ENCODE measurements at regions not wholly inside any gene's neighbourhood (a gene's known extent, or its start where the extent isn't known, plus 50 kb on each side); places are given as distances from the start of the nearest gene placed in this dataset.

GRCh38 chr13:111429064-111429558 lies 108.7 kb downstream of the TEX29 start:
- Histone ChIP-seq H3K4me3 (no peak overlapping the region), H3K36me3 (no peaks in the 10 kb centered on the region), H3K27me3 (peaks cover 0 to 51% (median 0%) of the 10 kb centered on the region in 4 donors), H3K9me3 (no peaks in the 10 kb centered on the region), H3K27ac (replicated peaks in 1 of 4) (no peak overlapping the region), H3K4me1 (peaks cover 0 to 3% (median 0%) of the 10 kb centered on the region in 4 donors)
- intact Hi-C loops (cut with DNase I), result no loop called here
- no peak for DNase-seq (ENCODE audit: extremely low spot score)
- 29% methylated on average over 12 of the region's 12 CpGs for WGBS
- TF ChIP-seq POLR2AphosphoS5 (IDR thresholded peaks at IDR 0.05), result no peak
- TF ChIP-seq CTCF (IDR thresholded peaks at IDR 0.05), result peak in 2 of 3 experiments; percentile 28 to 50
- TF ChIP-seq EP300 (IDR thresholded peaks at IDR 0.05), result no peak
- TF ChIP-seq POLR2A (IDR thresholded peaks at IDR 0.05; ENCODE audit: low read depth), result no peak

- Histone ChIP-seq H3K27me3 (peaks cover 0 to 44% (median 0%) of the 10 kb centered on the region in 4 donors), H3K27ac (replicated peaks in 1 of 4) (no peak overlapping the region), H3K9me3 (no peaks in the 10 kb centered on the region), H3K4me3 (no peak overlapping the region), H3K36me3 (no peaks in the 10 kb centered on the region), H3K4me1 (peaks cover 0 to 3% (median 0%) of the 10 kb centered on the region in 4 donors)
- WGBS, result 86% methylated on average over 2 of the region's 3 CpGs
- TF ChIP-seq CTCF (IDR thresholded peaks at IDR 0.05) (no peak), EP300 (IDR thresholded peaks at IDR 0.05) (no peak), POLR2AphosphoS5 (IDR thresholded peaks at IDR 0.05) (no peak), POLR2A (IDR thresholded peaks at IDR 0.05; ENCODE audit: low read depth) (no peak)
- intact Hi-C loops (cut with DNase I), result no loop called here
- no peak for DNase-seq (ENCODE audit: extremely low spot score)
Observed at GRCh38 chr13:111431206-111431605, 110.8 kb downstream of the TEX29 start.

GRCh38 chr13:111434578-111435159 lies 114.2 kb downstream of the TEX29 start:
- no peak overlapping the region for H3K4me3 ChIP-seq
- no peak for TF ChIP-seq CTCF (IDR thresholded peaks at IDR 0.05)
- TF ChIP-seq POLR2AphosphoS5 (IDR thresholded peaks at IDR 0.05), result no peak
- no peak for TF ChIP-seq POLR2A (IDR thresholded peaks at IDR 0.05; ENCODE audit: low read depth)
- TF ChIP-seq EP300 (IDR thresholded peaks at IDR 0.05), result no peak
- H3K9me3 ChIP-seq, result no peaks in the 10 kb centered on the region
- intact Hi-C loops (cut with DNase I), result no loop called here
- H3K27ac ChIP-seq (replicated peaks in 1 of 4), result no peak overlapping the region
- 42% methylated on average over 3 of the region's 3 CpGs for WGBS
- H3K36me3 ChIP-seq, result no peaks in the 10 kb centered on the region
- DNase-seq (ENCODE audit: extremely low spot score), result no peak
- H3K4me1 ChIP-seq, result no peaks in the 10 kb centered on the region
- peaks cover 0 to 30% (median 0%) of the 10 kb centered on the region in 4 donors for H3K27me3 ChIP-seq

- no peak for DNase-seq (ENCODE audit: extremely low spot score)
- H3K4me3 ChIP-seq, result no peak overlapping the region
- 78% methylated on average over 10 of the region's 11 CpGs for WGBS
- H3K9me3 ChIP-seq, result no peaks in the 10 kb centered on the region
- TF ChIP-seq EP300 (IDR thresholded peaks at IDR 0.05) (no peak), POLR2A (IDR thresholded peaks at IDR 0.05; ENCODE audit: low read depth) (no peak), CTCF (IDR thresholded peaks at IDR 0.05) (no peak), POLR2AphosphoS5 (IDR thresholded peaks at IDR 0.05) (no peak)
- H3K4me1 ChIP-seq, result no peaks in the 10 kb centered on the region
- H3K27me3 ChIP-seq, result peaks cover 0 to 19% (median 0%) of the 10 kb centered on the region in 4 donors
- H3K36me3 ChIP-seq, result no peaks in the 10 kb centered on the region
- intact Hi-C loops (cut with DNase I), result no loop called here
- H3K27ac ChIP-seq (replicated peaks in 1 of 4), result no peak overlapping the region
Observed at GRCh38 chr13:111436446-111436845, 116.0 kb downstream of the TEX29 start.

GRCh38 chr13:111437417-111437816 lies 117.0 kb downstream of the TEX29 start:
- DNase-seq (ENCODE audit: extremely low spot score), result no peak
- H3K27ac ChIP-seq (replicated peaks in 1 of 4), result no peak overlapping the region
- TF ChIP-seq POLR2AphosphoS5 (IDR thresholded peaks at IDR 0.05) (no peak), EP300 (IDR thresholded peaks at IDR 0.05) (no peak), POLR2A (IDR thresholded peaks at IDR 0.05; ENCODE audit: low read depth) (no peak), CTCF (IDR thresholded peaks at IDR 0.05) (no peak)
- H3K4me3 ChIP-seq, result no peak overlapping the region
- H3K9me3 ChIP-seq, result peaks cover 0 to 2% (median 0%) of the 10 kb centered on the region in 4 donors
- WGBS, result 80% methylated on average over 9 of the region's 11 CpGs
- no peaks in the 10 kb centered on the region for H3K4me1 ChIP-seq
- H3K27me3 ChIP-seq, result peaks cover 0 to 19% (median 0%) of the 10 kb centered on the region in 4 donors
- intact Hi-C loops (cut with DNase I), result no loop called here
- no peaks in the 10 kb centered on the region for H3K36me3 ChIP-seq

Measured in esophagus muscularis mucosa (tissue), 4 donors.